ENCODE measurements at regions not wholly inside any gene's neighbourhood (a gene's known extent, or its start where the extent isn't known, plus 50 kb on each side); places are given as distances from the start of the nearest gene placed in this dataset.

DNA sequence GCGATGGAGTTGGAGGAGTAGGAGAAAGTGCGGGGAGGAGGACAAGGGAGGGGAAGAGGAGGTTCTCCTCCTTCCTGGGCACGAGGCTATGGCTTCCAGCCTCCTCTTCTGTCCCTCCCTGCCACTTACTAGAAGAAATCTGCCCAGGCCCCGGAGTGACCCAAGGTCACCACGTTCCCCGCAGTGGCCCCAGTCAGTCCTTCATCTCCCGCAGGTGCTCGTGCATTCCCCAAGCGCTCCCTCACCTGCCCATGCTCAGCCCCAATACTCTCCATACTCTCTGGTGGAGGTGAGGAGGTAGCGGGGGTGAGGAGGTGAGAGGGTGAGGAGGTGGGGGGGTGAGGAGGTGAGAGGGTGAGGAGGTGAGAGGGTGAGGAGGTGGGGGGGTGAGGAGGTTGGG is 85.4 kb downstream of the CCDC185 start:
- TF ChIP-seq ZNF70 (CRISPR knock-in tag; IDR thresholded peaks at IDR 0.05) (no peak), GLIS3 (CRISPR knock-in tag; IDR thresholded peaks at IDR 0.05) (no peak), TOX (CRISPR knock-in tag; IDR thresholded peaks at IDR 0.05; ENCODE audit: borderline replicate concordance) (no peak), RARB (CRISPR knock-in tag; IDR thresholded peaks at IDR 0.05) (no peak), ARNTL (CRISPR knock-in tag; IDR thresholded peaks at IDR 0.05; ENCODE audit: borderline replicate concordance, low read depth) (no peak), OSR1 (CRISPR knock-in tag; IDR thresholded peaks at IDR 0.05) (no peak), ZC3H10 (CRISPR knock-in tag; IDR thresholded peaks at IDR 0.05) (no peak), BACH2 (CRISPR knock-in tag; IDR thresholded peaks at IDR 0.05; ENCODE audit: borderline replicate concordance) (no peak), CSDC2 (CRISPR knock-in tag; IDR thresholded peaks at IDR 0.05) (no peak)
- TF ChIP-seq, protein P1, sequence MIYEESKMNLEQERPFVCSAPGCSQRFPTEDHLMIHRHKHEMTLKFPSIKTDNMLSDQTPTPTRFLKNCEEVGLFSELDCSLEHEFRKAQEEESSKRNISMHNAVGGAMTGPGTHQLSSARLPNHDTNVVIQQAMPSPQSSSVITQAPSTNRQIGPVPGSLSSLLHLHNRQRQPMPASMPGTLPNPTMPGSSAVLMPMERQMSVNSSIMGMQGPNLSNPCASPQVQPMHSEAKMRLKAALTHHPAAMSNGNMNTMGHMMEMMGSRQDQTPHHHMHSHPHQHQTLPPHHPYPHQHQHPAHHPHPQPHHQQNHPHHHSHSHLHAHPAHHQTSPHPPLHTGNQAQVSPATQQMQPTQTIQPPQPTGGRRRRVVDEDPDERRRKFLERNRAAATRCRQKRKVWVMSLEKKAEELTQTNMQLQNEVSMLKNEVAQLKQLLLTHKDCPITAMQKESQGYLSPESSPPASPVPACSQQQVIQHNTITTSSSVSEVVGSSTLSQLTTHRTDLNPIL (CRISPR knock-in tag; IDR thresholded peaks at IDR 0.05; ENCODE audit: low read depth) = no peak
- TF ChIP-seq, protein P2, sequence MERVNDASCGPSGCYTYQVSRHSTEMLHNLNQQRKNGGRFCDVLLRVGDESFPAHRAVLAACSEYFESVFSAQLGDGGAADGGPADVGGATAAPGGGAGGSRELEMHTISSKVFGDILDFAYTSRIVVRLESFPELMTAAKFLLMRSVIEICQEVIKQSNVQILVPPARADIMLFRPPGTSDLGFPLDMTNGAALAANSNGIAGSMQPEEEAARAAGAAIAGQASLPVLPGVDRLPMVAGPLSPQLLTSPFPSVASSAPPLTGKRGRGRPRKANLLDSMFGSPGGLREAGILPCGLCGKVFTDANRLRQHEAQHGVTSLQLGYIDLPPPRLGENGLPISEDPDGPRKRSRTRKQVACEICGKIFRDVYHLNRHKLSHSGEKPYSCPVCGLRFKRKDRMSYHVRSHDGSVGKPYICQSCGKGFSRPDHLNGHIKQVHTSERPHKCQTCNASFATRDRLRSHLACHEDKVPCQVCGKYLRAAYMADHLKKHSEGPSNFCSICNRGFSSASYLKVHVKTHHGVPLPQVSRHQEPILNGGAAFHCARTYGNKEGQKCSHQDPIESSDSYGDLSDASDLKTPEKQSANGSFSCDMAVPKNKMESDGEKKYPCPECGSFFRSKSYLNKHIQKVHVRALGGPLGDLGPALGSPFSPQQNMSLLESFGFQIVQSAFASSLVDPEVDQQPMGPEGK (CRISPR knock-in tag; IDR thresholded peaks at IDR 0.05; ENCODE audit: borderline replicate concordance) = no peak
- TF ChIP-seq, protein P3, sequence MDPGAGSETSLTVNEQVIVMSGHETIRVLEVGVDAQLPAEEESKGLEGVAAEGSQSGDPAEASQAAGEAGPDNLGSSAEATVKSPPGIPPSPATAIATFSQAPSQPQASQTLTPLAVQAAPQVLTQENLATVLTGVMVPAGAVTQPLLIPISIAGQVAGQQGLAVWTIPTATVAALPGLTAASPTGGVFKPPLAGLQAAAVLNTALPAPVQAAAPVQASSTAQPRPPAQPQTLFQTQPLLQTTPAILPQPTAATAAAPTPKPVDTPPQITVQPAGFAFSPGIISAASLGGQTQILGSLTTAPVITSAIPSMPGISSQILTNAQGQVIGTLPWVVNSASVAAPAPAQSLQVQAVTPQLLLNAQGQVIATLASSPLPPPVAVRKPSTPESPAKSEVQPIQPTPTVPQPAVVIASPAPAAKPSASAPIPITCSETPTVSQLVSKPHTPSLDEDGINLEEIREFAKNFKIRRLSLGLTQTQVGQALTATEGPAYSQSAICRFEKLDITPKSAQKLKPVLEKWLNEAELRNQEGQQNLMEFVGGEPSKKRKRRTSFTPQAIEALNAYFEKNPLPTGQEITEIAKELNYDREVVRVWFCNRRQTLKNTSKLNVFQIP (CRISPR knock-in tag; IDR thresholded peaks at IDR 0.05; ENCODE audit: borderline replicate concordance, low read depth) = no peak
